SIG-M5 treated with dmso at 0.1 percent for 504 hours (cell line): ENCODE measurements at regions not wholly inside any gene's neighbourhood (a gene's known extent, or its start where the extent isn't known, plus 50 kb on each side); places are given as distances from the start of the nearest gene placed in this dataset.
"Not testable (repeated sequence)": the region's sequence is repeated elsewhere in the genome, so short reads cannot be mapped to it uniquely, and the experiment has no call there.

ENCODE experiments used
- DNase-seq: peaks from one replicate; lab custom pipeline; 2025; ENCODE audit not compliant: unreplicated experiment; lab: John Stamatoyannopoulos, UW

- DNase-seq: no peak
Measured at GRCh38 chr6:60679175-60679574, 1606.8 kb downstream of the KHDRBS2 start.

- no peak for DNase-seq
Measured at GRCh38 chr6:60671369-60671768, 1614.7 kb downstream of the KHDRBS2 start.

GRCh38 chr6:60670036-60670435, 1616.0 kb downstream of the KHDRBS2 start:
- no peak for DNase-seq

- DNase-seq: no peak
Measured at GRCh38 chr6:60668428-60668827, 1617.6 kb downstream of the KHDRBS2 start.

GRCh38 chr6:60663199-60663598, 1622.8 kb downstream of the KHDRBS2 start:
- not testable (repeated sequence) for DNase-seq

DNA sequence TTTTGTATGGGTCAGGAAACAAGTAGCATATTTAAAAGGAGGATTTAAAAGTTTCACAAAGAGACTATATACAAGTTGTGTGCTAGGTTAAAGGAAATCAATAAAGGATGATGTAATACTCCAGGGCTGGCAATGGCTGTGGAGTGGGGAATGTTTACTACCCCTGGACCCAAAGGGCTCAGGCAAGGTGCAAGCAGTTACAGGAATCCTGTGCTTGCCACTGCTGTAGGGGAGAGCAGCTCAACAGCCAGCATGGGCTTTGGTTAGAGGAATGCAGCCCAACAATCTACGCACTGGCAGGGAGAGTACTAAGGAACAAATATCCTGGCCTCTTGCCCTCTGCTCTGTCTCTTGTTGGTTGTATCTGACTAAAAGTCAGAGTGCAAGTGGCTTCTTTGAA, 1642.2 kb downstream of the KHDRBS2 start:
- no peak for DNase-seq

GRCh38 chr6:60639185-60639584, 1646.8 kb downstream of the KHDRBS2 start:
- DNase-seq: not testable (repeated sequence)
